HG03354 (cell line): ENCODE measurements at regions not wholly inside any gene's neighbourhood (a gene's known extent, or its start where the extent isn't known, plus 50 kb on each side); places are given as distances from the start of the nearest gene placed in this dataset.
"Not testable (repeated sequence)": the region's sequence is repeated elsewhere in the genome, so short reads cannot be mapped to it uniquely, and the experiment has no call there.

Experiments
- ATAC-seq: cut with Tn5 transposase; IDR thresholded peaks from one replicate; pipeline ENCODE4 v1.9.1; 2021; ENCODE audit warnings: mild to moderate bottlenecking; ENCODE audit not compliant: unreplicated experiment, poor library complexity, severe bottlenecking

GRCh38 chr4:142897518-142897917 is 51.4 kb upstream of the INPP4B start:
- not testable (repeated sequence) for ATAC-seq

- ATAC-seq, result no peak
Measured at GRCh38 chr4:142900622-142901021, 54.5 kb upstream of the INPP4B start.

- ATAC-seq, result no peak
Measured at GRCh38 chr4:142901166-142901662, 55.1 kb upstream of the INPP4B start.

- ATAC-seq, result not testable (repeated sequence)
Measured at GRCh38 chr4:142903617-142904016, 57.5 kb upstream of the INPP4B start.

GRCh38 chr4:142909908-142910307 is 63.8 kb upstream of the INPP4B start:
- ATAC-seq, result no peak

GRCh38 chr4:142913034-142913433 is 66.9 kb upstream of the INPP4B start:
- ATAC-seq, result no peak

- no peak for ATAC-seq
Measured at GRCh38 chr4:142913461-142914030, 67.4 kb upstream of the INPP4B start.

- no peak for ATAC-seq
Measured at GRCh38 chr4:142917678-142918077, 71.6 kb upstream of the INPP4B start.

GRCh38 chr4:142922720-142923119 is 76.6 kb upstream of the INPP4B start:
- no peak for ATAC-seq

- no peak for ATAC-seq
Measured at GRCh38 chr4:142923619-142924018, 77.5 kb upstream of the INPP4B start.

- ATAC-seq, result no peak
Measured at GRCh38 chr4:142925161-142925560, 79.1 kb upstream of the INPP4B start.

- no peak for ATAC-seq
Measured at GRCh38 chr4:142927721-142928120, 81.6 kb upstream of the INPP4B start.

GRCh38 chr4:142929526-142929925 is 83.4 kb upstream of the INPP4B start:
- ATAC-seq, result no peak

- ATAC-seq, result no peak
Measured at GRCh38 chr4:142933207-142933606, 87.1 kb upstream of the INPP4B start.

- no peak for ATAC-seq
Measured at GRCh38 chr4:142940425-142941330, 94.6 kb upstream of the INPP4B start.

GRCh38 chr4:142944565-142944964 is 98.5 kb upstream of the INPP4B start:
- ATAC-seq, result no peak

- no peak for ATAC-seq
Measured at GRCh38 chr4:142952821-142953580, 106.9 kb upstream of the INPP4B start.

- no peak for ATAC-seq
Measured at GRCh38 chr4:142954415-142954814, 108.3 kb upstream of the INPP4B start.

GRCh38 chr4:142955501-142955900 is 109.4 kb upstream of the INPP4B start:
- ATAC-seq, result no peak

- no peak for ATAC-seq
Measured at GRCh38 chr4:142959173-142959572, 113.1 kb upstream of the INPP4B start.
